ENCODE measurements at regions not wholly inside any gene's neighbourhood (a gene's known extent, or its start where the extent isn't known, plus 50 kb on each side); places are given as distances from the start of the nearest gene placed in this dataset.
A peak's percentile ranks its signal among the peaks of the same experiment; 100 is the strongest.
"Not testable (repeated sequence)": the region's sequence is repeated elsewhere in the genome, so short reads cannot be mapped to it uniquely, and the experiment has no call there.

DNA sequence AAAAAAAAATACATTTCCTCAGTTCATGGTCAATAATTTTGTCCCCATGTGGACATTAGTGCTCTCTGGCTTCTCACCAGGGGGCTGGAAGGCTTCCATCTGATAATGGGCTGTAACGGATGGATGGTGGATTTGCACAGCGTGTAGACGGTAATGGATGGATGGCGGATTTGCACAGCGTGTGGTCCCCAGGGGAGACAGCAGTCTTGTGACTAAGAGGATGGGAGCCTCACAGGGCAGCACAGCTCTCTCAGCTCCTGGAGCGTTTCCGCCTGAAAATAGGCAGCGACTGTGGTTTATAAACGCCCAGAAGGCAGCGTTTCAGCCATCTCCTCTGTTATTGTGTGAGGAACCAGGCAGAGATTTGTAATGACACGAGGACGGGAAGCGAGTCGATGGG lies 68.4 kb upstream of the MRGPRE start:
- H3K79me1 ChIP-seq (ENCODE audit: low read depth, low read length); H3K4me1 ChIP-seq (replicated peaks in 1 of 4; ENCODE audit: control insufficient read depth in 3 of 4, insufficient read depth in 4 of 4, low read length in 3 of 4); H3K27ac ChIP-seq (ENCODE audit: low read depth, low read length); H3K9ac ChIP-seq (replicated peaks in 1 of 4; ENCODE audit: extremely low read depth in 1 of 4, low read depth in 3 of 4, low read length in 3 of 4); H2BK12ac ChIP-seq (ENCODE audit: low read depth, low read length); DNase-seq (ENCODE audit: low read depth in 1 of 2, low spot score in 2 of 2); H3K27me3 ChIP-seq (replicated peaks in 1 of 4; ENCODE audit: control insufficient read depth in 3 of 4, extremely low read depth in 1 of 4, insufficient read depth in 3 of 4, low read length in 3 of 4); H3K14ac ChIP-seq (ENCODE audit: insufficient read length); H3K4ac ChIP-seq (replicated peaks; ENCODE audit: insufficient read length, low read depth, low read length); H2BK5ac ChIP-seq (ENCODE audit: low read depth, low read length); H2AK5ac ChIP-seq (ENCODE audit: low read depth, low read length); H4K5ac ChIP-seq (ENCODE audit: insufficient read length, low read depth, low read length); H4K20me1 ChIP-seq (replicated peaks in 1 of 2; ENCODE audit: control insufficient read depth in 1 of 2, insufficient read depth in 2 of 2, low read length in 2 of 2); H3K18ac ChIP-seq (ENCODE audit: extremely low read depth, low read length); H3K79me2 ChIP-seq (ENCODE audit: control insufficient read depth in 1 of 2, insufficient read depth in 2 of 2, low read length in 2 of 2); H3K36me3 ChIP-seq (ENCODE audit: control insufficient read depth in 2 of 4, insufficient read depth in 4 of 4, low read length in 3 of 4); H4K91ac ChIP-seq (replicated peaks; ENCODE audit: insufficient read length, low read length); H2BK120ac ChIP-seq (replicated peaks; ENCODE audit: low read depth, low read length); H3K23me2 ChIP-seq (ENCODE audit: low read depth, low read length); H3K23ac ChIP-seq (ENCODE audit: insufficient read length); H3K4me2 ChIP-seq (ENCODE audit: insufficient read depth in 1 of 2, low read depth in 2 of 2, low read length in 2 of 2); POLR2A ChIA-PET (ENCODE audit: partially characterized antibody); CTCF ChIA-PET (ENCODE audit: partially characterized antibody); H2BK20ac ChIP-seq (ENCODE audit: low read length); H4K8ac ChIP-seq (ENCODE audit: extremely low read depth, insufficient read depth, low read length); H2BK15ac ChIP-seq (ENCODE audit: low read length); H3K4me3 ChIP-seq (ENCODE audit: extremely low read depth in 1 of 4, insufficient read depth in 2 of 4, low read depth in 3 of 4, low read length in 4 of 4); H3K56ac ChIP-seq (replicated peaks; ENCODE audit: insufficient read length, low read depth, low read length); H2AFZ ChIP-seq (ENCODE audit: low read length); H3K9me3 ChIP-seq (ENCODE audit: insufficient read depth in 2 of 2, low read depth in 1 of 2, low read length in 1 of 2): not testable (repeated sequence)
- FAIRE-seq, result peak; percentile 85
- WGBS, 2 experiments (ENCODE audit: extremely low coverage in 1 of 2, insufficient coverage in 1 of 2, insufficient read length in 1 of 2, insufficient replicate concordance in 2 of 2, low coverage in 1 of 2, low lambda C conversion rate in 2 of 2, missing lambda C conversion rate in 1 of 2), result no CpG with 5 or more reads among the region's 14 CpGs

DNA sequence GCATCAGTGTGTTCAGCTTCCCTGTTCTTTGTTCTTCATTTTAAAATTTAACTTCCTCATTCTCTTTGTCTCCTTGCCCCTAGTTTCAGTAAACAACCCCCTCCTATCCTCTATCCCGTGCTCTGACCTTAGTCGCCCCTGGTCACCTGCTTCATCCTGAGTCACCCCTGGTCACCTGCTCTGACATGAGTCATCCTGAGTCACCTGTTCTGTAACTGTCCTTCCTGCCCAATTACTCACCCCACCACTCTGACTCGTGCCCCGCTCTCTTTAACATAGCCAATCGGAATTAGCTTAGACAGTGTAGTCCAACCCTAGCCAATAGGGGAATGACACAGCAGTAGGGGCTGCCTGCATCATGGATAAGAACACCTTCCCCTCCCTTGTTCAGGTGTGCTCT lies 65.6 kb upstream of the MRGPRE start:
- H4K5ac ChIP-seq (ENCODE audit: insufficient read length, low read depth, low read length); H3K9me3 ChIP-seq (ENCODE audit: insufficient read depth in 2 of 2, low read depth in 1 of 2, low read length in 1 of 2); H3K23ac ChIP-seq (ENCODE audit: insufficient read length); H3K14ac ChIP-seq (ENCODE audit: insufficient read length); H2AK5ac ChIP-seq (ENCODE audit: low read depth, low read length); POLR2A ChIA-PET (ENCODE audit: partially characterized antibody); H2BK12ac ChIP-seq (ENCODE audit: low read depth, low read length); H4K20me1 ChIP-seq (replicated peaks in 1 of 2; ENCODE audit: control insufficient read depth in 1 of 2, insufficient read depth in 2 of 2, low read length in 2 of 2); H3K79me1 ChIP-seq (ENCODE audit: low read depth, low read length); H3K18ac ChIP-seq (ENCODE audit: extremely low read depth, low read length); H2AFZ ChIP-seq (ENCODE audit: low read length); H2BK20ac ChIP-seq (ENCODE audit: low read length); H3K27me3 ChIP-seq (replicated peaks in 1 of 4; ENCODE audit: control insufficient read depth in 3 of 4, extremely low read depth in 1 of 4, insufficient read depth in 3 of 4, low read length in 3 of 4); H3K79me2 ChIP-seq (ENCODE audit: control insufficient read depth in 1 of 2, insufficient read depth in 2 of 2, low read length in 2 of 2); H3K9ac ChIP-seq (replicated peaks in 1 of 4; ENCODE audit: extremely low read depth in 1 of 4, low read depth in 3 of 4, low read length in 3 of 4); H3K36me3 ChIP-seq (ENCODE audit: control insufficient read depth in 2 of 4, insufficient read depth in 4 of 4, low read length in 3 of 4); H3K27ac ChIP-seq (ENCODE audit: low read depth, low read length); H2BK5ac ChIP-seq (ENCODE audit: low read depth, low read length); H4K8ac ChIP-seq (ENCODE audit: extremely low read depth, insufficient read depth, low read length); H2BK15ac ChIP-seq (ENCODE audit: low read length); H4K91ac ChIP-seq (replicated peaks; ENCODE audit: insufficient read length, low read length); FAIRE-seq; CTCF ChIA-PET (ENCODE audit: partially characterized antibody); H2BK120ac ChIP-seq (replicated peaks; ENCODE audit: low read depth, low read length); H3K4me2 ChIP-seq (ENCODE audit: insufficient read depth in 1 of 2, low read depth in 2 of 2, low read length in 2 of 2); H3K56ac ChIP-seq (replicated peaks; ENCODE audit: insufficient read length, low read depth, low read length); H3K4me3 ChIP-seq (ENCODE audit: extremely low read depth in 1 of 4, insufficient read depth in 2 of 4, low read depth in 3 of 4, low read length in 4 of 4); H3K23me2 ChIP-seq (ENCODE audit: low read depth, low read length); H3K4me1 ChIP-seq (replicated peaks in 1 of 4; ENCODE audit: control insufficient read depth in 3 of 4, insufficient read depth in 4 of 4, low read length in 3 of 4); H3K4ac ChIP-seq (replicated peaks; ENCODE audit: insufficient read length, low read depth, low read length); DNase-seq (ENCODE audit: low read depth in 1 of 2, low spot score in 2 of 2): not testable (repeated sequence)
- 74% methylated on average over 5 of the region's 5 CpGs; no CpG with 5 or more reads in 1 of the 2 experiments for WGBS, 2 experiments (ENCODE audit: extremely low coverage in 1 of 2, insufficient coverage in 1 of 2, insufficient read length in 1 of 2, insufficient replicate concordance in 2 of 2, low coverage in 1 of 2, low lambda C conversion rate in 2 of 2, missing lambda C conversion rate in 1 of 2)

Measured in H1 (cell line).